NB4 (cell line): ENCODE measurements at regions not wholly inside any gene's neighbourhood (a gene's known extent, or its start where the extent isn't known, plus 50 kb on each side); places are given as distances from the start of the nearest gene placed in this dataset.

ENCODE experiments used
- DNase-seq: peaks from one replicate; pipeline ENCODE4 v3.0.0; 2010; ENCODE audit warnings: low read depth
- H3K4me3 ChIP-seq: one replicate; pipeline ENCODE4 v1.5.1; 2011; ENCODE audit warnings: mild to moderate bottlenecking, low read depth, low read length, moderate library complexity
- MYC ChIP-seq: IDR thresholded peaks from 2 replicates; pipeline ENCODE4 v1.6.1; 2011; ENCODE audit warnings: low read depth, low read length
- POLR2A ChIP-seq: IDR thresholded peaks from 2 replicates; pipeline ENCODE4 v1.6.1; 2011; ENCODE audit warnings: mild to moderate bottlenecking; ENCODE audit not compliant: insufficient read length; ENCODE audit errors: extremely low read depth
- TF ChIP-seq, protein P1 (sequence below): IDR thresholded peaks from one replicate; pipeline ENCODE4 v1.5.1; 2012; ENCODE audit warnings: low read depth, low read length
- TF ChIP-seq, protein P2 (sequence below): IDR thresholded peaks from 2 replicates; pipeline ENCODE4 v1.6.1; 2011; ENCODE audit warnings: low read depth, low read length

DNA sequence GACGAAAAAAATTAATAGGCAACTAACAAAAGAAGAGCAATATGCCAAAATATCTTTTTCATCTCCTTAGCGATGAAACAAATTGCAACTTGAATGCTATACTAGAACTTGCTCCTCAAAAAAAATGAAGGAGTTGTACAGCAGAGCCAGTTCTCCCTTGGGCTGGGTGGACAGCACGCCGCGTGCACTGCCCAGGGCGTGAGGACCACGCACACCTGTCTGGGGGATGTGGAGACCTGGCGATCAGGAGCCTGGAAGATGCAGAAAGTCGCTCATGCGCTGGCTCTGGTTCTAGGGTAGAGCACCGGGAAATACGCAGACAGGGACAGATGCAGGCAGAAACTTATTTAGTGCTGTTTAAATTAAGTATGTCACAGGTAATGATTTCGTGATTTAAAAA, 342.0 kb upstream of the IRX4 start:
- no peak overlapping the region for H3K4me3 ChIP-seq
- no peak for DNase-seq
- TF ChIP-seq, protein P1, sequence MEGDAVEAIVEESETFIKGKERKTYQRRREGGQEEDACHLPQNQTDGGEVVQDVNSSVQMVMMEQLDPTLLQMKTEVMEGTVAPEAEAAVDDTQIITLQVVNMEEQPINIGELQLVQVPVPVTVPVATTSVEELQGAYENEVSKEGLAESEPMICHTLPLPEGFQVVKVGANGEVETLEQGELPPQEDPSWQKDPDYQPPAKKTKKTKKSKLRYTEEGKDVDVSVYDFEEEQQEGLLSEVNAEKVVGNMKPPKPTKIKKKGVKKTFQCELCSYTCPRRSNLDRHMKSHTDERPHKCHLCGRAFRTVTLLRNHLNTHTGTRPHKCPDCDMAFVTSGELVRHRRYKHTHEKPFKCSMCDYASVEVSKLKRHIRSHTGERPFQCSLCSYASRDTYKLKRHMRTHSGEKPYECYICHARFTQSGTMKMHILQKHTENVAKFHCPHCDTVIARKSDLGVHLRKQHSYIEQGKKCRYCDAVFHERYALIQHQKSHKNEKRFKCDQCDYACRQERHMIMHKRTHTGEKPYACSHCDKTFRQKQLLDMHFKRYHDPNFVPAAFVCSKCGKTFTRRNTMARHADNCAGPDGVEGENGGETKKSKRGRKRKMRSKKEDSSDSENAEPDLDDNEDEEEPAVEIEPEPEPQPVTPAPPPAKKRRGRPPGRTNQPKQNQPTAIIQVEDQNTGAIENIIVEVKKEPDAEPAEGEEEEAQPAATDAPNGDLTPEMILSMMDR, result no peak
- TF ChIP-seq MYC, result no peak
- TF ChIP-seq POLR2A, result no peak

DNA sequence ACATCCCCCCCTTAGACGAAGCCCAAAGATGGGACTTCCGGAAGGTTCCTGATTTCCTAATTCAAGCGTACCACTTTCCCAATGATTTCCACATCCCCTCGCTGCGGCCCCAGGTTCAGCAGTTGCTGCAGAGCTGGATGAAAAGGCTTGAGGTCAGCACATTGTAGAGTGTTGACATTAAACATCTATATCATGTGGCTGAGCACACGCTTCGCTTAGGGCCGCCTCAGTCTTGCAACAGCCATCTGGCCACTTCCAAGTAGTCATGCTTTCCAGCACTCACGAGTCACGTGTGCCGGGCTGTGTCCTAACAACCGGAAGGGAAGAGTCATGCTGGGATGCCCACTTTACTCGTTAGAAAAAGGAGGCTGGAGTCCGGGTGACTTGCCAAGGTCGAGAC, 340.6 kb upstream of the IRX4 start:
- no peak overlapping the region for H3K4me3 ChIP-seq
- peak; percentile 55 for DNase-seq
- TF ChIP-seq, protein P2, sequence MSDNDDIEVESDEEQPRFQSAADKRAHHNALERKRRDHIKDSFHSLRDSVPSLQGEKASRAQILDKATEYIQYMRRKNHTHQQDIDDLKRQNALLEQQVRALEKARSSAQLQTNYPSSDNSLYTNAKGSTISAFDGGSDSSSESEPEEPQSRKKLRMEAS, result peak; percentile 93
- peak; percentile 68 for TF ChIP-seq MYC
- TF ChIP-seq, protein P1, result no peak

DNA sequence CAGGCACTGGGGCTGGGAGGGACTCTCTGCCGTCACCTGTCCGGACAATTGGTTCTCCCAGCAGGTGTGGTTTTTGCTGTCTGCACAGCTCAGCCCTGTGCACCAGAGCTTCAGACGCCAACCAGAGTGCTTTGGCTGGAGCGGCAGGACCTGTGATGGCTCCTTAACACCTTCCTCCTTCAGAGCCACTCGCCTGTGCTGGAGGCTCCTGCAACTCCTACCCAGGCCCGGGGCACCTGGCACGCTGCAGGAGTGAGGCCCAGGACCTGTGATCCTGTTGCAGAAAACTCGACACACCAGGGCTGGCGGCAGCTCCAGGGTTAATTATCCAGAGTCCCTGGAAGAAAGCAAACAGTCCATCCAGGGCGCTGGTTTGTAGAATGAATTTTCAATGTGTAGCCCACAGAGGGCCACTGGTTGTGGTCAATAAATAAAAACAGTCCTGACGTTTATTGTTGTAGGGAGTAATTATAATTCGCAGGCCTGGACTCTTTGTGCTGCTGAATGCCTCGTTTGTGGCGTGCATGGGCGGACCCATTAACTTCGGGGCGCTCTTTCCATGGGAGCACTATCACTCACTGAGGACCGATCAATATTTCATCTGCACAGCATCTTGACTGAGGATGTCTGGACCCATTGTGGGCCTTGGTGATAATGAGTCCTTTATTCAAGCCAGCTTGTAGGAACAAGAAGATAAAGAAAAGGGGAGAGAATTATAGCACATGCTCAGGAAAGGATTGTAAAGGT, 339.7 kb upstream of the IRX4 start:
- DNase-seq, result no peak
- no peak overlapping the region for H3K4me3 ChIP-seq
- TF ChIP-seq, protein P2, result no peak
- TF ChIP-seq POLR2A (no peak), MYC (no peak)
- TF ChIP-seq, protein P1, result no peak

DNA sequence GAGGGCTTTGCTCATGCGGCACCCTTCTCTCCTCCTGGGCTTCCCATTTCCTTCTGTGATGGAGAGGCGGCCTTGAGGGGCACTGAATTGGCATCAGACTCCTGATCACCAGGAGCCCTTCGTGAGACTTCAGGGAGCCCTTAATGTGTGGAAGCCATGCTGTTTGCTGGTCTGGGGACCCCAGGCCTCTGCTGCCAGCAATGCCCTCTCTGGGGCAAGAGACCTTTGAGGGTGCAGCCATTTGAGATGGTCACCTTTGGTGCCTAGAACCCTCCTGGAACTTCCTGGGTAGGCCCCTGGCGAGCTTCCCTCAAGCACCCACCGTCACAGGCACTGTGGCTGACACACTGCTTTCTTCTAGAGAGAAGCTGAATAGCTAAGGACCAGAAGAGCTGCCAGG, 338.7 kb upstream of the IRX4 start:
- no peak overlapping the region for H3K4me3 ChIP-seq
- TF ChIP-seq, protein P2, result no peak
- TF ChIP-seq MYC (no peak), POLR2A (no peak)
- TF ChIP-seq, protein P1, result no peak
- no peak for DNase-seq

DNA sequence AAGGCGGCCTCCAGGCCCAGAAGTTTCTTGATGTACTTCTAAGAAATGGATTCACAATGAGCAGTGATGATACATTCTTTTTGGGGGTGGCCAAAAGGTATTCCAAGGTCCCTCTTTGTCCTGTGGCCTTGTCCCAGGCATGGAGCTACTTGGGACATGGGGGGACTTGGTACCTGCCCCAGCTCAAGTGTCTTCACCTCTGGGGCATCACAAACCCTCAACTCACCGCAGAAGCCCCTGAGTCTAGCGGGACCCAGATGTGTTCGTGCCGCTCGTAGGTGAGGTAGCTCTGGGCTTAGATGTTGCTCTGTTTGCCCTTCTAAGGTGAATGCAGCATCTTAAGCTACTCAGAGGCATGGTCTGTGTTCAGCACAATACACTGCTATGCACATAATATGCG, 338.0 kb upstream of the IRX4 start:
- H3K4me3 ChIP-seq, result no peak overlapping the region
- no peak for DNase-seq
- TF ChIP-seq MYC (no peak), POLR2A (no peak)
- TF ChIP-seq, protein P2, result no peak
- TF ChIP-seq, protein P1, result no peak

DNA sequence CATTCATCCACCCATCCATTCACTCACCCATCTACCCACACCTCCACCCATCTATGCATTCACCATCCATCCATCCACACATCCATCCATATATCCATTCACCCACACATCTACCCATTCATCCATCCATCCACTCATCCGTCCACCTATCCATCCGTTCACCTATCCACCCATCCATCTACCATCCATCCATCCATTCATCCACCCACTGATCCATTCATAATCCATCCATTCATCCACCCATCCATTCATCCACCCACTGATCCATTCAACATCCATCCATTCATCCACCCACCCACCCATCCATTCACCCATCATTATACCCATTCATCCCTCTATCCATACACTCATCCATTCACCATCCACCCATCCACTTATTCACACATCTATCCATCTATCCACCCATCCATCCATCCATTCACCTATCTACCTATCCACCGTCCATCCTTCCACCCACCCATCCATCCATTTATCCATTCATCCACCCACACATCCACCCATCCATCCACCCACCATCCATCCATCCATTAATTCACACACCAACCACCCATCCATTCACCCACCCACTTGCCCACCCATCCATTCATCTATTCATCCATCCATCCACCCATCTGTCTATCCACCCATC, 336.5 kb upstream of the IRX4 start:
- H3K4me3 ChIP-seq, result no peak overlapping the region
- TF ChIP-seq, protein P2, result no peak
- TF ChIP-seq MYC (no peak), POLR2A (no peak)
- no peak for DNase-seq
